K562 (cell line): ENCODE measurements at regions not wholly inside any gene's neighbourhood (a gene's known extent, or its start where the extent isn't known, plus 50 kb on each side); places are given as distances from the start of the nearest gene placed in this dataset.

ENCODE experiments used
- ELF1 ChIP-seq: fragments of 200-800 bp; sonication (Bioruptor generic); IDR thresholded peaks from 2 replicates; pipeline ENCODE4 v1.6.1; 2016; ENCODE audit warnings: missing genetic modification characterization, missing compliant biosample characterization
- EZH2 ChIP-seq: IDR thresholded peaks from 2 replicates; pipeline ENCODE4 v1.6.1; 2012; ENCODE audit warnings: low read depth, mild to moderate bottlenecking, inconsistent platforms, low read length, borderline replicate concordance
- FIP1L1 ChIP-seq: fragments of 200-400 bp; formaldehyde crosslinking; IDR thresholded peaks from 2 replicates; pipeline ENCODE4 v1.6.1; 2018; ENCODE audit warnings: mild to moderate bottlenecking, low read depth, low read length; ENCODE audit not compliant: poor library complexity, severe bottlenecking
- NCOA6 ChIP-seq: fragments of 450-650 bp; IDR thresholded peaks from 2 replicates; pipeline ENCODE4 v1.6.1; 2017; ENCODE audit warnings: mild to moderate bottlenecking
- NELFE ChIP-seq: IDR thresholded peaks from 2 replicates; pipeline ENCODE4 v1.6.1; 2011; ENCODE audit warnings: mild to moderate bottlenecking; ENCODE audit not compliant: insufficient read depth, insufficient read length
- RAD51 ChIP-seq: fragments of 450-650 bp; IDR thresholded peaks from 2 replicates; pipeline ENCODE4 v1.7.1; 2016; ENCODE audit warnings: low read depth, mild to moderate bottlenecking, borderline replicate concordance
- RBM15 ChIP-seq: fragments of 200-400 bp; formaldehyde crosslinking; IDR thresholded peaks from 2 replicates; pipeline ENCODE4 v1.6.1; 2018; ENCODE audit warnings: mild to moderate bottlenecking, low read length, moderate library complexity; ENCODE audit not compliant: insufficient read depth
- SAFB ChIP-seq: fragments of 200-400 bp; formaldehyde crosslinking; IDR thresholded peaks from 2 replicates; pipeline ENCODE4 v1.6.1; 2017; ENCODE audit warnings: low read depth, low read length, borderline replicate concordance
- U2AF1 ChIP-seq: fragments of 200-400 bp; formaldehyde crosslinking; optimal IDR thresholded peaks from 2 replicates; pipeline ENCODE3; 2017; ENCODE audit warnings: mild to moderate bottlenecking, low read depth, low read length, moderate library complexity
- ZNF431 ChIP-seq: sonication (generic); formaldehyde crosslinking; IDR thresholded peaks from 2 replicates; pipeline ENCODE4 v1.8.0; 2022; ENCODE audit warnings: mild to moderate bottlenecking, missing genetic modification reagents
- TF ChIP-seq, protein P1 (sequence below): conservative IDR thresholded peaks from 2 replicates; pipeline ENCODE4 v1.6.1; 2011; ENCODE audit warnings: low read depth, mild to moderate bottlenecking, low read length; ENCODE audit not compliant: control insufficient read depth
- TF ChIP-seq, protein P2 (sequence below): fragments of 450-650 bp; conservative IDR thresholded peaks from 2 replicates; pipeline ENCODE4 v1.6.1; 2016; ENCODE audit warnings: missing genetic modification characterization, low read depth, mild to moderate bottlenecking, missing compliant biosample characterization, moderate library complexity
- TF ChIP-seq, protein P3 (sequence below), 2 experiments: fragments of 450-650 bp; formaldehyde crosslinking in 1 of 2; IDR thresholded peaks; 2 replicates each; pipeline versions ENCODE4 v1.4.0 to v1.6.1; 2014 to 2020; ENCODE audit warnings: mild to moderate bottlenecking in 2 of 2, borderline replicate concordance in 1 of 2, low read depth in 1 of 2
- TF ChIP-seq, protein P4 (sequence below), 2 experiments: fragments of 200-800 bp in 1 of 2; sonication (Bioruptor generic) in 1 of 2; sonication (generic) in 1 of 2; formaldehyde crosslinking in 1 of 2; IDR thresholded peaks in 1 of 2; conservative IDR thresholded peaks in 1 of 2; 2 replicates each; pipeline versions ENCODE4 v1.5.0 to v1.6.1; 2016 to 2020; ENCODE audit warnings: missing compliant biosample characterization in 1 of 2, missing genetic modification characterization in 1 of 2, missing genetic modification reagents in 1 of 2
- TF ChIP-seq, protein P5 (sequence below), 2 experiments: fragments of 250-450 bp in 1 of 2; fragments of 450-650 bp in 1 of 2; sonication (Bioruptor Pico) in 1 of 2; IDR thresholded peaks; 2 replicates each; pipeline versions ENCODE4 v1.6.1 to v1.8.0; 2016 to 2021; ENCODE audit warnings: mild to moderate bottlenecking in 2 of 2, moderate library complexity in 2 of 2, missing compliant biosample characterization in 1 of 2, missing genetic modification characterization in 1 of 2

DNA sequence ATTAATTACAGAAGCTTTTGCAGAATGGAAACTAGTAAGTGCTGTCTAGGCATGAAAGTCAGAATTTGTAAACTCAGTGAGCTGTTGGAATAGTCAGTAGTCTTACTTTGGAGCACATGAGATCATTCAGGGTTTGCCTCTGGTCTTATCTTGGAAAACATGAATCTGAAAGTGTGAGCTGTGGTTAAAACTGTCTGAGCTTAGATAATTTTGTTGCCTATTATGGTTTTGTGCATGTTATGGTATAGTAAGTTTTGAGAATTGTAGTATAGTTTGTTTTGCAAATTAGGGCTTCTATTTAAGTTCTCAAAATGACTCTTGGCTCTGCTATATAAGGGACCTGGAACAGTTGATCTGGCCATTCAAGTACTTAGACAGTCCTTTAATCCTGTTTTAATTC is 53.7 kb upstream of the TRPC4 start (continued):
- TF ChIP-seq NCOA6 (no peak), NELFE (no peak), ZNF431 (CRISPR knock-in tag) (no peak), U2AF1 (no peak), SAFB (no peak), RBM15 (no peak), ELF1 (tag) (no peak), FIP1L1 (no peak), RAD51 (no peak), EZH2 (no peak)
- TF ChIP-seq, protein P1, sequence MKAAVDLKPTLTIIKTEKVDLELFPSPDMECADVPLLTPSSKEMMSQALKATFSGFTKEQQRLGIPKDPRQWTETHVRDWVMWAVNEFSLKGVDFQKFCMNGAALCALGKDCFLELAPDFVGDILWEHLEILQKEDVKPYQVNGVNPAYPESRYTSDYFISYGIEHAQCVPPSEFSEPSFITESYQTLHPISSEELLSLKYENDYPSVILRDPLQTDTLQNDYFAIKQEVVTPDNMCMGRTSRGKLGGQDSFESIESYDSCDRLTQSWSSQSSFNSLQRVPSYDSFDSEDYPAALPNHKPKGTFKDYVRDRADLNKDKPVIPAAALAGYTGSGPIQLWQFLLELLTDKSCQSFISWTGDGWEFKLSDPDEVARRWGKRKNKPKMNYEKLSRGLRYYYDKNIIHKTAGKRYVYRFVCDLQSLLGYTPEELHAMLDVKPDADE, result no peak
- TF ChIP-seq, protein P2, sequence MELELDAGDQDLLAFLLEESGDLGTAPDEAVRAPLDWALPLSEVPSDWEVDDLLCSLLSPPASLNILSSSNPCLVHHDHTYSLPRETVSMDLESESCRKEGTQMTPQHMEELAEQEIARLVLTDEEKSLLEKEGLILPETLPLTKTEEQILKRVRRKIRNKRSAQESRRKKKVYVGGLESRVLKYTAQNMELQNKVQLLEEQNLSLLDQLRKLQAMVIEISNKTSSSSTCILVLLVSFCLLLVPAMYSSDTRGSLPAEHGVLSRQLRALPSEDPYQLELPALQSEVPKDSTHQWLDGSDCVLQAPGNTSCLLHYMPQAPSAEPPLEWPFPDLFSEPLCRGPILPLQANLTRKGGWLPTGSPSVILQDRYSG (tag), result no peak
- TF ChIP-seq, protein P3, sequence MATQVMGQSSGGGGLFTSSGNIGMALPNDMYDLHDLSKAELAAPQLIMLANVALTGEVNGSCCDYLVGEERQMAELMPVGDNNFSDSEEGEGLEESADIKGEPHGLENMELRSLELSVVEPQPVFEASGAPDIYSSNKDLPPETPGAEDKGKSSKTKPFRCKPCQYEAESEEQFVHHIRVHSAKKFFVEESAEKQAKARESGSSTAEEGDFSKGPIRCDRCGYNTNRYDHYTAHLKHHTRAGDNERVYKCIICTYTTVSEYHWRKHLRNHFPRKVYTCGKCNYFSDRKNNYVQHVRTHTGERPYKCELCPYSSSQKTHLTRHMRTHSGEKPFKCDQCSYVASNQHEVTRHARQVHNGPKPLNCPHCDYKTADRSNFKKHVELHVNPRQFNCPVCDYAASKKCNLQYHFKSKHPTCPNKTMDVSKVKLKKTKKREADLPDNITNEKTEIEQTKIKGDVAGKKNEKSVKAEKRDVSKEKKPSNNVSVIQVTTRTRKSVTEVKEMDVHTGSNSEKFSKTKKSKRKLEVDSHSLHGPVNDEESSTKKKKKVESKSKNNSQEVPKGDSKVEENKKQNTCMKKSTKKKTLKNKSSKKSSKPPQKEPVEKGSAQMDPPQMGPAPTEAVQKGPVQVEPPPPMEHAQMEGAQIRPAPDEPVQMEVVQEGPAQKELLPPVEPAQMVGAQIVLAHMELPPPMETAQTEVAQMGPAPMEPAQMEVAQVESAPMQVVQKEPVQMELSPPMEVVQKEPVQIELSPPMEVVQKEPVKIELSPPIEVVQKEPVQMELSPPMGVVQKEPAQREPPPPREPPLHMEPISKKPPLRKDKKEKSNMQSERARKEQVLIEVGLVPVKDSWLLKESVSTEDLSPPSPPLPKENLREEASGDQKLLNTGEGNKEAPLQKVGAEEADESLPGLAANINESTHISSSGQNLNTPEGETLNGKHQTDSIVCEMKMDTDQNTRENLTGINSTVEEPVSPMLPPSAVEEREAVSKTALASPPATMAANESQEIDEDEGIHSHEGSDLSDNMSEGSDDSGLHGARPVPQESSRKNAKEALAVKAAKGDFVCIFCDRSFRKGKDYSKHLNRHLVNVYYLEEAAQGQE (IDR thresholded peaks at IDR 0.05; ENCODE audit: borderline replicate concordance), result no peak; the same call in 1 of the 2 replicates
- TF ChIP-seq, protein P3 (CRISPR knock-in tag; IDR thresholded peaks at IDR 0.05; ENCODE audit: low read depth), result no peak
- TF ChIP-seq, protein P4, sequence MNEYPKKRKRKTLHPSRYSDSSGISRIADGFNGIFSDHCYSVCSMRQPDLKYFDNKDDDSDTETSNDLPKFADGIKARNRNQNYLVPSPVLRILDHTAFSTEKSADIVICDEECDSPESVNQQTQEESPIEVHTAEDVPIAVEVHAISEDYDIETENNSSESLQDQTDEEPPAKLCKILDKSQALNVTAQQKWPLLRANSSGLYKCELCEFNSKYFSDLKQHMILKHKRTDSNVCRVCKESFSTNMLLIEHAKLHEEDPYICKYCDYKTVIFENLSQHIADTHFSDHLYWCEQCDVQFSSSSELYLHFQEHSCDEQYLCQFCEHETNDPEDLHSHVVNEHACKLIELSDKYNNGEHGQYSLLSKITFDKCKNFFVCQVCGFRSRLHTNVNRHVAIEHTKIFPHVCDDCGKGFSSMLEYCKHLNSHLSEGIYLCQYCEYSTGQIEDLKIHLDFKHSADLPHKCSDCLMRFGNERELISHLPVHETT (CRISPR knock-in tag; conservative IDR thresholded peaks at IDR 0.05 in 1 of 2, IDR thresholded peaks at IDR 0.05 in 1 of 2), result no peak
- TF ChIP-seq, protein P5, sequence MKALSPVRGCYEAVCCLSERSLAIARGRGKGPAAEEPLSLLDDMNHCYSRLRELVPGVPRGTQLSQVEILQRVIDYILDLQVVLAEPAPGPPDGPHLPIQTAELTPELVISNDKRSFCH (CRISPR knock-in tag; IDR thresholded peaks at IDR 0.05), result no peak
- TF ChIP-seq, protein P5 (tag; IDR thresholded peaks at IDR 0.05), result no peak
